ENCODE measurements at regions not wholly inside any gene's neighbourhood (a gene's known extent, or its start where the extent isn't known, plus 50 kb on each side); places are given as distances from the start of the nearest gene placed in this dataset.

- Histone ChIP-seq H3K36me3 (ENCODE audit: control insufficient read depth in 5 of 5, insufficient read depth in 5 of 5, low read length in 5 of 5) (no peaks in the 10 kb centered on the region), H3K4me3 (ENCODE audit: low read depth in 1 of 5, low read length in 5 of 5) (no peak overlapping the region), H3K27me3 (ENCODE audit: control insufficient read depth in 5 of 5, insufficient read depth in 4 of 5, low read length in 5 of 5) (no peaks in the 10 kb centered on the region), H3K27ac (ENCODE audit: low read depth, low read length) (no peak overlapping the region), H3K9me3 (ENCODE audit: control insufficient read depth in 5 of 5, low read length in 5 of 5) (no peaks in the 10 kb centered on the region), H3K4me1 (ENCODE audit: control insufficient read depth in 5 of 5, insufficient read depth in 5 of 5, low read length in 5 of 5) (peaks cover 0 to under 1% (median 0%) of the 10 kb centered on the region in 5 donors), H3K9ac (ENCODE audit: low read length in 5 of 5) (no peak overlapping the region)
Measured at GRCh38 chr1:83029916-83030315, 969.0 kb downstream of the TTLL7 start.

GRCh38 chr1:83029050-83029449 is 969.9 kb downstream of the TTLL7 start:
- Histone ChIP-seq H3K27ac (ENCODE audit: low read depth, low read length) (no peak overlapping the region), H3K4me1 (ENCODE audit: control insufficient read depth in 5 of 5, insufficient read depth in 5 of 5, low read length in 5 of 5) (peaks cover 0 to 7% (median 0%) of the 10 kb centered on the region in 5 donors), H3K9ac (ENCODE audit: low read length in 5 of 5) (no peak overlapping the region), H3K4me3 (ENCODE audit: low read depth in 1 of 5, low read length in 5 of 5) (no peak overlapping the region), H3K9me3 (ENCODE audit: control insufficient read depth in 5 of 5, low read length in 5 of 5) (no peaks in the 10 kb centered on the region), H3K36me3 (ENCODE audit: control insufficient read depth in 5 of 5, insufficient read depth in 5 of 5, low read length in 5 of 5) (no peaks in the 10 kb centered on the region), H3K27me3 (ENCODE audit: control insufficient read depth in 5 of 5, insufficient read depth in 4 of 5, low read length in 5 of 5) (no peaks in the 10 kb centered on the region)

- no peak overlapping the region for H3K4me3 ChIP-seq (ENCODE audit: low read depth in 1 of 5, low read length in 5 of 5)
- H3K9ac ChIP-seq (ENCODE audit: low read length in 5 of 5) = no peak overlapping the region
- no peaks in the 10 kb centered on the region for H3K9me3 ChIP-seq (ENCODE audit: control insufficient read depth in 5 of 5, low read length in 5 of 5)
Measured at GRCh38 chr1:83028467-83028866, 970.5 kb downstream of the TTLL7 start.

GRCh38 chr1:83027511-83027910 is 971.4 kb downstream of the TTLL7 start:
- Histone ChIP-seq H3K27ac (ENCODE audit: low read depth, low read length) (no peak overlapping the region), H3K4me3 (ENCODE audit: low read depth in 1 of 5, low read length in 5 of 5) (no peak overlapping the region)

More at GRCh38 chr1:83028467-83028866, 970.5 kb downstream of the TTLL7 start:
- Histone ChIP-seq H3K27me3 (ENCODE audit: control insufficient read depth in 5 of 5, insufficient read depth in 4 of 5, low read length in 5 of 5) (no peaks in the 10 kb centered on the region), H3K4me1 (ENCODE audit: control insufficient read depth in 5 of 5, insufficient read depth in 5 of 5, low read length in 5 of 5) (peaks cover 0 to 7% (median 0%) of the 10 kb centered on the region in 5 donors), H3K27ac (ENCODE audit: low read depth, low read length) (no peak overlapping the region), H3K36me3 (ENCODE audit: control insufficient read depth in 5 of 5, insufficient read depth in 5 of 5, low read length in 5 of 5) (no peaks in the 10 kb centered on the region)

GRCh38 chr1:83026745-83027144 is 972.2 kb downstream of the TTLL7 start:
- no peak overlapping the region for H3K4me3 ChIP-seq (ENCODE audit: low read depth in 1 of 5, low read length in 5 of 5)
- no peak overlapping the region for H3K9ac ChIP-seq (ENCODE audit: low read length in 5 of 5)
- no peak overlapping the region for H3K27ac ChIP-seq (ENCODE audit: low read depth, low read length)
- peaks cover 0 to 7% (median 0%) of the 10 kb centered on the region in 5 donors for H3K4me1 ChIP-seq (ENCODE audit: control insufficient read depth in 5 of 5, insufficient read depth in 5 of 5, low read length in 5 of 5)
- H3K36me3 ChIP-seq (ENCODE audit: control insufficient read depth in 5 of 5, insufficient read depth in 5 of 5, low read length in 5 of 5) = no peaks in the 10 kb centered on the region
- H3K9me3 ChIP-seq (ENCODE audit: control insufficient read depth in 5 of 5, low read length in 5 of 5) = no peaks in the 10 kb centered on the region
- no peaks in the 10 kb centered on the region for H3K27me3 ChIP-seq (ENCODE audit: control insufficient read depth in 5 of 5, insufficient read depth in 4 of 5, low read length in 5 of 5)

More at GRCh38 chr1:83027511-83027910, 971.4 kb downstream of the TTLL7 start:
- peaks cover 0 to 7% (median 0%) of the 10 kb centered on the region in 5 donors for H3K4me1 ChIP-seq (ENCODE audit: control insufficient read depth in 5 of 5, insufficient read depth in 5 of 5, low read length in 5 of 5)
- no peak overlapping the region for H3K9ac ChIP-seq (ENCODE audit: low read length in 5 of 5)
- H3K27me3 ChIP-seq (ENCODE audit: control insufficient read depth in 5 of 5, insufficient read depth in 4 of 5, low read length in 5 of 5) = no peaks in the 10 kb centered on the region
- H3K9me3 ChIP-seq (ENCODE audit: control insufficient read depth in 5 of 5, low read length in 5 of 5) = no peaks in the 10 kb centered on the region
- H3K36me3 ChIP-seq (ENCODE audit: control insufficient read depth in 5 of 5, insufficient read depth in 5 of 5, low read length in 5 of 5) = no peaks in the 10 kb centered on the region

- no peak overlapping the region for H3K9ac ChIP-seq (ENCODE audit: low read length in 5 of 5)
- peaks cover 0 to 5% (median 3%) of the 10 kb centered on the region in 5 donors for H3K9me3 ChIP-seq (ENCODE audit: control insufficient read depth in 5 of 5, low read length in 5 of 5)
- H3K27me3 ChIP-seq (ENCODE audit: control insufficient read depth in 5 of 5, insufficient read depth in 4 of 5, low read length in 5 of 5) = no peaks in the 10 kb centered on the region
- no peaks in the 10 kb centered on the region for H3K36me3 ChIP-seq (ENCODE audit: control insufficient read depth in 5 of 5, insufficient read depth in 5 of 5, low read length in 5 of 5)
- no peak overlapping the region for H3K27ac ChIP-seq (ENCODE audit: low read depth, low read length)
- peaks cover 0 to 7% (median 0%) of the 10 kb centered on the region in 5 donors for H3K4me1 ChIP-seq (ENCODE audit: control insufficient read depth in 5 of 5, insufficient read depth in 5 of 5, low read length in 5 of 5)
- no peak overlapping the region for H3K4me3 ChIP-seq (ENCODE audit: low read depth in 1 of 5, low read length in 5 of 5)
Measured at GRCh38 chr1:83024251-83024767, 974.6 kb downstream of the TTLL7 start.

- Histone ChIP-seq H3K9ac (ENCODE audit: low read length in 5 of 5) (no peak overlapping the region), H3K9me3 (ENCODE audit: control insufficient read depth in 5 of 5, low read length in 5 of 5) (peaks cover 0 to 5% (median 3%) of the 10 kb centered on the region in 5 donors), H3K4me1 (ENCODE audit: control insufficient read depth in 5 of 5, insufficient read depth in 5 of 5, low read length in 5 of 5) (peaks cover 0 to 7% (median 0%) of the 10 kb centered on the region in 5 donors), H3K27me3 (ENCODE audit: control insufficient read depth in 5 of 5, insufficient read depth in 4 of 5, low read length in 5 of 5) (no peaks in the 10 kb centered on the region), H3K4me3 (ENCODE audit: low read depth in 1 of 5, low read length in 5 of 5) (no peak overlapping the region), H3K27ac (ENCODE audit: low read depth, low read length) (no peak overlapping the region), H3K36me3 (ENCODE audit: control insufficient read depth in 5 of 5, insufficient read depth in 5 of 5, low read length in 5 of 5) (no peaks in the 10 kb centered on the region)
Measured at GRCh38 chr1:83023212-83023611, 975.7 kb downstream of the TTLL7 start.

GRCh38 chr1:83022206-83022605 is 976.7 kb downstream of the TTLL7 start:
- Histone ChIP-seq H3K27me3 (ENCODE audit: control insufficient read depth in 5 of 5, insufficient read depth in 4 of 5, low read length in 5 of 5) (no peaks in the 10 kb centered on the region), H3K4me3 (ENCODE audit: low read depth in 1 of 5, low read length in 5 of 5) (no peak overlapping the region), H3K27ac (ENCODE audit: low read depth, low read length) (no peak overlapping the region), H3K9me3 (ENCODE audit: control insufficient read depth in 5 of 5, low read length in 5 of 5) (peaks cover 0 to 5% (median 3%) of the 10 kb centered on the region in 5 donors), H3K4me1 (ENCODE audit: control insufficient read depth in 5 of 5, insufficient read depth in 5 of 5, low read length in 5 of 5) (peaks cover 0 to 7% (median 0%) of the 10 kb centered on the region in 5 donors), H3K9ac (ENCODE audit: low read length in 5 of 5) (no peak overlapping the region), H3K36me3 (ENCODE audit: control insufficient read depth in 5 of 5, insufficient read depth in 5 of 5, low read length in 5 of 5) (no peaks in the 10 kb centered on the region)

- peaks cover 0 to 5% (median 3%) of the 10 kb centered on the region in 5 donors for H3K9me3 ChIP-seq (ENCODE audit: control insufficient read depth in 5 of 5, low read length in 5 of 5)
- no peaks in the 10 kb centered on the region for H3K36me3 ChIP-seq (ENCODE audit: control insufficient read depth in 5 of 5, insufficient read depth in 5 of 5, low read length in 5 of 5)
- H3K4me1 ChIP-seq (ENCODE audit: control insufficient read depth in 5 of 5, insufficient read depth in 5 of 5, low read length in 5 of 5) = no peaks in the 10 kb centered on the region
- H3K4me3 ChIP-seq (ENCODE audit: low read depth in 1 of 5, low read length in 5 of 5) = no peak overlapping the region
- no peak overlapping the region for H3K9ac ChIP-seq (ENCODE audit: low read length in 5 of 5)
- H3K27me3 ChIP-seq (ENCODE audit: control insufficient read depth in 5 of 5, insufficient read depth in 4 of 5, low read length in 5 of 5) = no peaks in the 10 kb centered on the region
- H3K27ac ChIP-seq (ENCODE audit: low read depth, low read length) = no peak overlapping the region
Measured at GRCh38 chr1:83017701-83018100, 981.2 kb downstream of the TTLL7 start.

- Histone ChIP-seq H3K36me3 (ENCODE audit: control insufficient read depth in 5 of 5, insufficient read depth in 5 of 5, low read length in 5 of 5) (no peaks in the 10 kb centered on the region), H3K9me3 (ENCODE audit: control insufficient read depth in 5 of 5, low read length in 5 of 5) (peaks cover 0 to 5% (median 3%) of the 10 kb centered on the region in 5 donors), H3K27me3 (ENCODE audit: control insufficient read depth in 5 of 5, insufficient read depth in 4 of 5, low read length in 5 of 5) (no peaks in the 10 kb centered on the region), H3K27ac (ENCODE audit: low read depth, low read length) (no peak overlapping the region), H3K4me1 (ENCODE audit: control insufficient read depth in 5 of 5, insufficient read depth in 5 of 5, low read length in 5 of 5) (no peaks in the 10 kb centered on the region), H3K4me3 (ENCODE audit: low read depth in 1 of 5, low read length in 5 of 5) (no peak overlapping the region), H3K9ac (ENCODE audit: low read length in 5 of 5) (no peak overlapping the region)
Measured at GRCh38 chr1:83017276-83017675, 981.7 kb downstream of the TTLL7 start.

All from subcutaneous abdominal adipose tissue (tissue), 5 donors.